HCT116 (cell line): ENCODE measurements at regions not wholly inside any gene's neighbourhood (a gene's known extent, or its start where the extent isn't known, plus 50 kb on each side); places are given as distances from the start of the nearest gene placed in this dataset.

Experiments
- ATAC-seq: fragments of 200-7000 bp; cut with Tn5 transposase; 2 replicates; pipeline ENCODE4 v1.9.1; 2020; ENCODE audit warnings: mild to moderate bottlenecking, moderate library complexity
- BruUV-seq: library from RNA; stranded (reverse); fragments of 400-500 nt; replicated peaks from 2 replicates; lab custom pipeline; 2021; lab: Mats Ljungman, UMichigan
- CTCF ChIA-PET: fragments of 300-600 bp; sonication (Branson Sonifier 250); formaldehyde crosslinking; loops from one replicate; lab custom pipeline; 2021; ENCODE audit warnings: antibody characterized with exemption; lab: Charles Lee
- POLR2A ChIA-PET: fragments of 300-600, 350-600 bp; sonication (Branson Sonifier 250); formaldehyde crosslinking; loops from one replicate; lab custom pipeline; 2021; ENCODE audit warnings: antibody characterized with exemption; lab: Charles Lee
- RAD21 ChIA-PET, 2 experiments: fragments of 300-600 bp; sonication (Branson Sonifier 250); formaldehyde crosslinking; loops; one replicate each; lab custom pipeline; 2023; ENCODE audit warnings: low total read pairs in 2 of 2; ENCODE audit not compliant: uncharacterized antibody in 2 of 2, unreplicated experiment in 2 of 2, low non-redundant PET in 1 of 2; lab: Charles Lee
- DNase-seq: peaks from one replicate; pipeline ENCODE4 v3.0.0-alpha.2; 2010; ENCODE audit warnings: low read depth, low spot score
- H2AFZ ChIP-seq: fragments of 200-600 bp; shearing (Covaris generic), sonication (generic); 2 replicates; pipeline ENCODE4 v1.6.1; 2017; ENCODE audit warnings: low read depth, mixed run types, mixed read lengths, antibody characterized with exemption, low read length; ENCODE audit not compliant: poor library complexity, severe bottlenecking
- H3K27ac ChIP-seq: 2 replicates; pipeline ENCODE4 v1.5.1; 2012; ENCODE audit warnings: low read depth, low read length
- H3K27me3 ChIP-seq: fragments of 200-600 bp; sonication (generic); 2 replicates; pipeline ENCODE4 v1.6.1; 2016; ENCODE audit warnings: mixed run types, low read length, mixed read lengths; ENCODE audit not compliant: insufficient read depth
- H3K36me3 ChIP-seq, 2 experiments: fragments of 200-500 bp in 1 of 2; fragments of 200-600 bp in 1 of 2; sonication (Bioruptor generic) in 1 of 2; sonication (generic) in 1 of 2; 2 replicates each; pipeline versions ENCODE4 v1.5.1 to v1.6.1; 2014 to 2016; ENCODE audit warnings: low read length in 2 of 2, inconsistent platforms in 1 of 2, mixed read lengths in 1 of 2, mixed run types in 1 of 2; ENCODE audit not compliant: insufficient read depth in 2 of 2, control insufficient read depth in 1 of 2
- H3K4me1 ChIP-seq, 2 experiments: fragments of 200-600 bp in 1 of 2; sonication (generic) in 1 of 2; 2 replicates each; pipeline versions ENCODE4 v1.5.1 to v1.6.1; 2012 to 2017; ENCODE audit warnings: low read length in 2 of 2, inconsistent platforms in 1 of 2, mild to moderate bottlenecking in 1 of 2, mixed read lengths in 1 of 2, mixed run types in 1 of 2, moderate library complexity in 1 of 2; ENCODE audit not compliant: insufficient read depth in 2 of 2, control insufficient read depth in 1 of 2
- H3K4me2 ChIP-seq: fragments of 200-600 bp; sonication (generic); 2 replicates; pipeline ENCODE4 v1.6.1; 2017; ENCODE audit warnings: mixed run types, low read length, mixed read lengths
- H3K4me3 ChIP-seq, 2 experiments: fragments of 200-600 bp in 1 of 2; sonication (generic) in 1 of 2; replicated peaks in 1 of 2; 2 replicates each; pipeline ENCODE4 v1.5.1; 2011 to 2016; ENCODE audit warnings: low read length in 2 of 2, control low read depth in 1 of 2, low read depth in 1 of 2, mild to moderate bottlenecking in 1 of 2, mixed read lengths in 1 of 2, mixed run types in 1 of 2
- H3K79me2 ChIP-seq: fragments of 200-600 bp; sonication (generic); 2 replicates; pipeline ENCODE4 v1.6.1; 2017; ENCODE audit warnings: mild to moderate bottlenecking, mixed run types, low read length, moderate library complexity, mixed read lengths; ENCODE audit not compliant: insufficient read depth
- H3K9ac ChIP-seq: fragments of 200-600 bp; sonication (generic); 2 replicates; pipeline ENCODE4 v1.6.1; 2016; ENCODE audit warnings: low read length, mixed read lengths
- H3K9me2 ChIP-seq: fragments of 200-600 bp; sonication (generic), shearing (Covaris generic); 2 replicates; pipeline ENCODE4 v1.6.1; 2017; ENCODE audit warnings: mixed run types, mild to moderate bottlenecking, moderate library complexity; ENCODE audit not compliant: insufficient read depth
- H3K9me3 ChIP-seq, 2 experiments: fragments of 200-500 bp in 1 of 2; fragments of 200-600 bp in 1 of 2; sonication (Bioruptor generic) in 1 of 2; sonication (generic) in 1 of 2; 2 replicates each; pipeline ENCODE4 v1.6.1; 2014 to 2017; ENCODE audit warnings: low read length in 2 of 2, mixed read lengths in 2 of 2, inconsistent platforms in 1 of 2, low read depth in 1 of 2, mild to moderate bottlenecking in 1 of 2, mixed run types in 1 of 2, moderate library complexity in 1 of 2; ENCODE audit not compliant: control insufficient read depth in 1 of 2, insufficient read depth in 1 of 2
- H4K20me1 ChIP-seq: fragments of 200-600 bp; sonication (generic), shearing (Covaris generic); 2 replicates; pipeline ENCODE4 v1.6.1; 2017; ENCODE audit warnings: mixed run types, mild to moderate bottlenecking, moderate library complexity; ENCODE audit not compliant: insufficient read depth
- ATF3 ChIP-seq: IDR thresholded peaks from 2 replicates; pipeline ENCODE4 v1.6.1; 2012
- CBX3 ChIP-seq: IDR thresholded peaks from 2 replicates; pipeline ENCODE4 v1.6.1; 2012; ENCODE audit warnings: low read depth
- CEBPB ChIP-seq: IDR thresholded peaks from 2 replicates; pipeline ENCODE4 v1.6.1; 2012; ENCODE audit warnings: low read depth
- EGR1 ChIP-seq: IDR thresholded peaks from 2 replicates; pipeline ENCODE4 v1.6.1; 2012; ENCODE audit warnings: low read depth
- ELF1 ChIP-seq: IDR thresholded peaks from 2 replicates; pipeline ENCODE4 v1.6.1; 2012; ENCODE audit warnings: low read depth, borderline replicate concordance
- EZH2 ChIP-seq: fragments of 200-600 bp; sonication (generic); IDR thresholded peaks from 2 replicates; pipeline ENCODE4 v1.6.1; 2017; ENCODE audit warnings: antibody characterized with exemption, mixed run types
- FOSL1 ChIP-seq: IDR thresholded peaks from 2 replicates; pipeline ENCODE4 v1.6.1; 2012; ENCODE audit warnings: low read depth
- JUND ChIP-seq: IDR thresholded peaks from 2 replicates; pipeline ENCODE4 v1.6.1; 2012
- MAX ChIP-seq: IDR thresholded peaks from 2 replicates; pipeline ENCODE4 v1.6.1; 2012
- POLR2A ChIP-seq: IDR thresholded peaks from 2 replicates; pipeline ENCODE4 v1.7.0; 2011; ENCODE audit warnings: borderline replicate concordance; ENCODE audit not compliant: insufficient read depth, insufficient read length; ENCODE audit errors: extremely low read depth
- RAD21 ChIP-seq: IDR thresholded peaks from 2 replicates; pipeline ENCODE4 v1.6.1; 2012; ENCODE audit warnings: low read depth, mild to moderate bottlenecking
- SIN3A ChIP-seq: IDR thresholded peaks from 2 replicates; pipeline ENCODE4 v1.6.1; 2012; ENCODE audit warnings: low read depth
- SP1 ChIP-seq: IDR thresholded peaks from 2 replicates; pipeline ENCODE4 v1.6.1; 2012; ENCODE audit warnings: low read depth
- SRF ChIP-seq: IDR thresholded peaks from 2 replicates; pipeline ENCODE4 v1.6.1; 2012; ENCODE audit warnings: low read depth
- TCF7L2 ChIP-seq: IDR thresholded peaks from 2 replicates; pipeline ENCODE4 v1.7.0; 2011; ENCODE audit warnings: borderline replicate concordance, inconsistent platforms; ENCODE audit not compliant: insufficient read depth, insufficient read length; ENCODE audit errors: extremely low read depth
- YY1 ChIP-seq: IDR thresholded peaks from 2 replicates; pipeline ENCODE4 v1.6.1; 2011; ENCODE audit warnings: low read length, low read depth, moderate library complexity, mild to moderate bottlenecking; ENCODE audit not compliant: insufficient replicate concordance; ENCODE audit errors: extremely low read depth
- ZFX ChIP-seq: fragments of 450-650 bp; IDR thresholded peaks from 2 replicates; pipeline ENCODE4 v1.6.1; 2017
- ZNF274 ChIP-seq: fragments of 200-500 bp; sonication (Bioruptor generic); IDR thresholded peaks from 2 replicates; pipeline ENCODE4 v1.6.1; 2014; ENCODE audit warnings: mild to moderate bottlenecking, low read depth, low read length, inconsistent platforms
- intact Hi-C: fragments of 100-400 bp; cut with micrococcal nuclease; formaldehyde crosslinking; loops from 2 replicates; pipeline ENCODE4 v1.10.0; 2022
- TF ChIP-seq, protein P1 (sequence below): IDR thresholded peaks from 2 replicates; pipeline ENCODE4 v1.6.1; 2011; ENCODE audit warnings: mild to moderate bottlenecking, low read length, moderate library complexity; ENCODE audit not compliant: insufficient replicate concordance; ENCODE audit errors: extremely low read depth
- TF ChIP-seq, protein P2 (sequence below): IDR thresholded peaks from 2 replicates; pipeline ENCODE4 v1.6.1; 2012; ENCODE audit warnings: low read depth
- TF ChIP-seq, protein P3 (sequence below), 3 experiments: fragments of 200-600 bp in 1 of 3; sonication (generic) in 1 of 3; IDR thresholded peaks in 2 of 3; conservative IDR thresholded peaks in 1 of 3; 2 replicates each; pipeline ENCODE4 v1.5.1; 2012 to 2017; ENCODE audit warnings: low read depth in 2 of 3, low read length in 2 of 3, antibody characterized with exemption in 1 of 3, borderline replicate concordance in 1 of 3, control low read depth in 1 of 3, mild to moderate bottlenecking in 1 of 3, mixed read lengths in 1 of 3, mixed run types in 1 of 3, moderate library complexity in 1 of 3; ENCODE audit not compliant: insufficient read depth in 1 of 3

DNA sequence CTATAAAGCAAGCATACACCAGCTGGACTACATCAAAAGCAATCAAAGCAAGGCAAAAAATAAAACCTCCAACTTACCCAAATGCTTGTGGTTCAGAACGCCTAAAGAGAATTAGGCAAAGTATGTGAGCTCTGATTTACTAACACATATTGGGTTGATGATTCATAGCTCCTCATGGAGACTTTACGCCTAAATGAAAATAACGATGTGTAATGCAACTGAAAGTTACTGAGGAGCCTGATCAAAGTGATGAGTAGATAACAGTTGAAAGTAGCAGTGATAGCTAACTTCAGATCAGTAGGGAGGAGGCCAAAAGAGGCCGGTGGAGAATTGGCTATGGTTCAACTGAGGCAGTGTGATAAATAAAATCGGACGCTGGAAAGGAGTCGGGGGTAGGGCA, 85.0 kb downstream of the MPP7 start:
- intact Hi-C loops: loop anchor here (5.0 kb wide), 1 partner anchor 96 kb away; no protein-coding TSS in a partner anchor
- H3K4me2 ChIP-seq: peak overlapping the region; percentile 74
- H3K9me2 ChIP-seq: no peaks in the 10 kb centered on the region
- ChIA-PET POLR2A (interaction anchor here (0.8 to 1.3 kb wide), 6 partner anchors 14 to 88 kb away, joined by 3 to 5 read pairs (median 3); no protein-coding TSS in a partner anchor), CTCF (interaction anchor here (1.0 to 1.2 kb wide), 2 partner anchors 24 to 38 kb away, joined by 3 to 5 read pairs; no protein-coding TSS in a partner anchor), RAD21 (interaction anchor here (0.8 to 1.8 kb wide), 3 partner anchors 24 to 38 kb away, joined by 4 to 6 read pairs (median 4); no protein-coding TSS in a partner anchor)
- H3K9ac ChIP-seq: peak overlapping the region; percentile 62
- H3K4me3 ChIP-seq: peak overlapping the region in 1 of 2 experiments; percentile 43; a peak in 2 of 4 replicates
- peak; percentile 78 for ATAC-seq
- peaks cover 89 to 90% of the 10 kb centered on the region in 2 experiments for H3K4me1 ChIP-seq
- peak overlapping the region; percentile 98 for H3K27ac ChIP-seq
- H3K36me3 ChIP-seq: no peaks in the 10 kb centered on the region
- DNase-seq: peak; percentile 96
- H3K79me2 ChIP-seq: peaks cover 27% of the 10 kb centered on the region
- BruUV-seq: no TSS peak
- H3K27me3 ChIP-seq: no peaks in the 10 kb centered on the region
- H4K20me1 ChIP-seq: no peaks in the 10 kb centered on the region
- H3K9me3 ChIP-seq: no peaks in the 10 kb centered on the region
- H2AFZ ChIP-seq: no peak overlapping the region
- TF ChIP-seq TCF7L2: peak; percentile 77
- TF ChIP-seq POLR2A: no peak
- TF ChIP-seq ATF3: peak; percentile 79; the same call in 1 of the 2 replicates
- TF ChIP-seq, protein P1, sequence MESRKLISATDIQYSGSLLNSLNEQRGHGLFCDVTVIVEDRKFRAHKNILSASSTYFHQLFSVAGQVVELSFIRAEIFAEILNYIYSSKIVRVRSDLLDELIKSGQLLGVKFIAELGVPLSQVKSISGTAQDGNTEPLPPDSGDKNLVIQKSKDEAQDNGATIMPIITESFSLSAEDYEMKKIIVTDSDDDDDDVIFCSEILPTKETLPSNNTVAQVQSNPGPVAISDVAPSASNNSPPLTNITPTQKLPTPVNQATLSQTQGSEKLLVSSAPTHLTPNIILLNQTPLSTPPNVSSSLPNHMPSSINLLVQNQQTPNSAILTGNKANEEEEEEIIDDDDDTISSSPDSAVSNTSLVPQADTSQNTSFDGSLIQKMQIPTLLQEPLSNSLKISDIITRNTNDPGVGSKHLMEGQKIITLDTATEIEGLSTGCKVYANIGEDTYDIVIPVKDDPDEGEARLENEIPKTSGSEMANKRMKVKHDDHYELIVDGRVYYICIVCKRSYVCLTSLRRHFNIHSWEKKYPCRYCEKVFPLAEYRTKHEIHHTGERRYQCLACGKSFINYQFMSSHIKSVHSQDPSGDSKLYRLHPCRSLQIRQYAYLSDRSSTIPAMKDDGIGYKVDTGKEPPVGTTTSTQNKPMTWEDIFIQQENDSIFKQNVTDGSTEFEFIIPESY: no peak
- TF ChIP-seq CBX3: peak; percentile 95
- TF ChIP-seq, protein P2, sequence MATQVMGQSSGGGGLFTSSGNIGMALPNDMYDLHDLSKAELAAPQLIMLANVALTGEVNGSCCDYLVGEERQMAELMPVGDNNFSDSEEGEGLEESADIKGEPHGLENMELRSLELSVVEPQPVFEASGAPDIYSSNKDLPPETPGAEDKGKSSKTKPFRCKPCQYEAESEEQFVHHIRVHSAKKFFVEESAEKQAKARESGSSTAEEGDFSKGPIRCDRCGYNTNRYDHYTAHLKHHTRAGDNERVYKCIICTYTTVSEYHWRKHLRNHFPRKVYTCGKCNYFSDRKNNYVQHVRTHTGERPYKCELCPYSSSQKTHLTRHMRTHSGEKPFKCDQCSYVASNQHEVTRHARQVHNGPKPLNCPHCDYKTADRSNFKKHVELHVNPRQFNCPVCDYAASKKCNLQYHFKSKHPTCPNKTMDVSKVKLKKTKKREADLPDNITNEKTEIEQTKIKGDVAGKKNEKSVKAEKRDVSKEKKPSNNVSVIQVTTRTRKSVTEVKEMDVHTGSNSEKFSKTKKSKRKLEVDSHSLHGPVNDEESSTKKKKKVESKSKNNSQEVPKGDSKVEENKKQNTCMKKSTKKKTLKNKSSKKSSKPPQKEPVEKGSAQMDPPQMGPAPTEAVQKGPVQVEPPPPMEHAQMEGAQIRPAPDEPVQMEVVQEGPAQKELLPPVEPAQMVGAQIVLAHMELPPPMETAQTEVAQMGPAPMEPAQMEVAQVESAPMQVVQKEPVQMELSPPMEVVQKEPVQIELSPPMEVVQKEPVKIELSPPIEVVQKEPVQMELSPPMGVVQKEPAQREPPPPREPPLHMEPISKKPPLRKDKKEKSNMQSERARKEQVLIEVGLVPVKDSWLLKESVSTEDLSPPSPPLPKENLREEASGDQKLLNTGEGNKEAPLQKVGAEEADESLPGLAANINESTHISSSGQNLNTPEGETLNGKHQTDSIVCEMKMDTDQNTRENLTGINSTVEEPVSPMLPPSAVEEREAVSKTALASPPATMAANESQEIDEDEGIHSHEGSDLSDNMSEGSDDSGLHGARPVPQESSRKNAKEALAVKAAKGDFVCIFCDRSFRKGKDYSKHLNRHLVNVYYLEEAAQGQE: no peak
- TF ChIP-seq ZNF274: no peak
- TF ChIP-seq ZFX: no peak
- TF ChIP-seq RAD21: peak; percentile 46
- peak; percentile 96 for TF ChIP-seq CEBPB
- TF ChIP-seq MAX: peak; percentile 82
- peak; percentile 96 for TF ChIP-seq FOSL1
- TF ChIP-seq SIN3A: peak; percentile 96
- TF ChIP-seq SP1: peak; percentile 99
- peak; percentile 66 for TF ChIP-seq YY1
- no peak for TF ChIP-seq EZH2
- TF ChIP-seq JUND: peak; percentile 99
- TF ChIP-seq EGR1: peak; percentile 49; the same call in 1 of the 2 replicates
- TF ChIP-seq, protein P3, sequence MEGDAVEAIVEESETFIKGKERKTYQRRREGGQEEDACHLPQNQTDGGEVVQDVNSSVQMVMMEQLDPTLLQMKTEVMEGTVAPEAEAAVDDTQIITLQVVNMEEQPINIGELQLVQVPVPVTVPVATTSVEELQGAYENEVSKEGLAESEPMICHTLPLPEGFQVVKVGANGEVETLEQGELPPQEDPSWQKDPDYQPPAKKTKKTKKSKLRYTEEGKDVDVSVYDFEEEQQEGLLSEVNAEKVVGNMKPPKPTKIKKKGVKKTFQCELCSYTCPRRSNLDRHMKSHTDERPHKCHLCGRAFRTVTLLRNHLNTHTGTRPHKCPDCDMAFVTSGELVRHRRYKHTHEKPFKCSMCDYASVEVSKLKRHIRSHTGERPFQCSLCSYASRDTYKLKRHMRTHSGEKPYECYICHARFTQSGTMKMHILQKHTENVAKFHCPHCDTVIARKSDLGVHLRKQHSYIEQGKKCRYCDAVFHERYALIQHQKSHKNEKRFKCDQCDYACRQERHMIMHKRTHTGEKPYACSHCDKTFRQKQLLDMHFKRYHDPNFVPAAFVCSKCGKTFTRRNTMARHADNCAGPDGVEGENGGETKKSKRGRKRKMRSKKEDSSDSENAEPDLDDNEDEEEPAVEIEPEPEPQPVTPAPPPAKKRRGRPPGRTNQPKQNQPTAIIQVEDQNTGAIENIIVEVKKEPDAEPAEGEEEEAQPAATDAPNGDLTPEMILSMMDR (IDR thresholded peaks at IDR 0.05 in 2 of 3, conservative IDR thresholded peaks at IDR 0.05 in 1 of 3; ENCODE audit: borderline replicate concordance in 1 of 3, insufficient read depth in 1 of 3, low read depth in 2 of 3, low read length in 2 of 3): no peak
- TF ChIP-seq ELF1: no peak; the same call in 1 of the 2 replicates
- peak; percentile 88 for TF ChIP-seq SRF
